SIG-M5 treated with dmso at 0.1 percent for 504 hours (cell line): ENCODE measurements at regions not wholly inside any gene's neighbourhood (a gene's known extent, or its start where the extent isn't known, plus 50 kb on each side); places are given as distances from the start of the nearest gene placed in this dataset.
A peak's percentile ranks its signal among the peaks of the same experiment; 100 is the strongest.
"Not testable (repeated sequence)": the region's sequence is repeated elsewhere in the genome, so short reads cannot be mapped to it uniquely, and the experiment has no call there.

Experiments
- DNase-seq: peaks from one replicate; lab custom pipeline; 2025; ENCODE audit not compliant: unreplicated experiment; lab: John Stamatoyannopoulos, UW

GRCh38 chr20:51131811-51132210, 108.9 kb upstream of the KCNG1 start:
- no peak for DNase-seq

- no peak for DNase-seq
These were observed 106.4 kb upstream of the KCNG1 start for GRCh38 chr20:51129147-51129776.

DNA sequence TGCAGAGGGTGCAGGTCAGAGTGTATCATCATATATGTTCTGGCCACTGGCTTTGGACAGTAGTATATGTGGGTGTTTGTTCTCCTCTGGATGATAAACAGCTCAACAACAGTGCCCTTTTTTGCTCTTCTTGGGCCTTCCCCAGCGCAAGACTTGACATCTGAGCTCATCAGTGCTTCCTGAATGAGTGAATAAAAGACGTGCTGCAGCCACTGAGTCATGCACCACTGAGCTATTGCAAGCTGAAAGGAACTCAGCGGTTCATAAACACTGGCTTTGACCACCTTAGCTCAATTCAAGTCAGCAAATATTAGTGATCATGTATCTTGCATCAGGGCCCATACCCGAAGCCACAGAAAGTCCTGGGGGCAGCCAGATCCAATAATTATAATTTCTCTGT, 105.3 kb upstream of the KCNG1 start:
- no peak for DNase-seq

GRCh38 chr20:51127713-51128112, 104.8 kb upstream of the KCNG1 start:
- DNase-seq: no peak

DNA sequence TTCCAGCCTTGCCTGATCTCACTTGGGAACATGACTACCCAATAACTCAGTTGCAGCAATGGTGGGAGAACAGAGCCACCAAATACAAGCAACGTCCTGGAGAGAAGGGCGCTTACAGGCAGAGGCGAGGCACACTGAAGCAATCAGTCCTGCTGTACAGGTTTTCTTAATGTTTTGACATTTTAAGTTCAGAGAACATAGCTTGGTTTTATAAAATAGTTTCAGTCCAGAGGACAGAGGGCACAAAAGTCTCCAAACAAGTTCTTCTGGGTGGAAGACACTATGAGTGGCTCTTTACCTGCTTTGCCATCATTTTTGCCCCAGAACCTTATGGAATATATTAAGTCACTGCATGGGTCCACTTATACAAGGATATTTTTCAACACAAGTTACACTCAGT, 103.4 kb upstream of the KCNG1 start:
- peak; percentile 43 for DNase-seq

GRCh38 chr20:51125780-51126179, 102.9 kb upstream of the KCNG1 start:
- no peak for DNase-seq

DNA sequence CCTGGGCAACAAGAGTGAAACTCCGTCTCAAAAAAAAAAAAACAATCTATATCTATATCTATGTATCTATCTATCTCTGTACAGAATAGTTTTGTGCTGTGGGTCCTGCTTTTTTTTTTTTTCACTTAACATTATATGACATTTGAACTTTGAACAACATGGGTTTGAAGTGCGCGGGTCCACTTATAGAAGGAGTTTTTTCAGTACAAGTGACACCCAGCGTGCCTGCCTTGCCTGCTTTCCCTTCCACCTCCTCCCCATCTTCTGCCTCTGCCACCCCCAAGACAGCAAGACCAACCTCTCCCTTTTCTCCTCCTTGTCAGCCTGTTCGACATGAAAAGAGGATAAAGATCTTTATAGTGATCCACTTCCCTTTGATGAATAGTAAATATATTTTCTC, 102.2 kb upstream of the KCNG1 start:
- no peak for DNase-seq

GRCh38 chr20:51123887-51124286, 101.0 kb upstream of the KCNG1 start:
- not testable (repeated sequence) for DNase-seq

DNA sequence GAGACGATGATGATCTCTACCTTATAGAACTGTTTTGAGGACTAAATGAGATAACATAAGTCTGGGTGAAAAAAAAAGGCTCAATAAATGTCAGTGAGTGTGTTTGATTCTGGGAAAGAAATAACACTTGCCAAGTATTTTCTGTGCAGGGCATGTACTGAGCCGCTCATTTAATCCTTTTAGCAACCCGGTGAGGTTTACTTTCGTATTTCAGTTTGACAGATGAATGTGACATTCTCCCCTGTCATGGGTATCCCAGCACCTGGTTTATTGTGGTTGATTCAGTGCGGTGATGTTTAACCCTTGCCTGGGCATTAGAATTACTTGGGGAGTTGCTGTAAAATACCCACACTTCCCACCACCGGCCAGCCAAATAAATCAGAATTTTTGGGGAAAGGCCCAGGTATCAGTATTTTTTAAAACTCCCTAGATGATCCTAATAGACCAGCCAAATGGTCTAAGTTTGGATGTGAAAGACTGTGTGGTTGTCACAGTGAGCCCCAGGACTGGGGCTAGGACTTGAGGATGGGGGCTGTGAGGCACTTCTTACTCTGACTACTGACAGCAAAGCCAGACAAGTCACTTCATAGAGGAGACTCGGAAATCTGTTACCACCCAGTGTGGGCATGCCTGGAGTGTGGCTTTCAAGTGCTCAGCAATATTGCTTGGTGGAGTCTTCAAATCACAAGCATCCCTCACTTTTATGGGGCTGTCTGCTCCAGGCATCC, 100.2 kb upstream of the KCNG1 start:
- no peak for DNase-seq

- peak; percentile 33 for DNase-seq
These were observed 99.0 kb upstream of the KCNG1 start for GRCh38 chr20:51121901-51122412.

DNA sequence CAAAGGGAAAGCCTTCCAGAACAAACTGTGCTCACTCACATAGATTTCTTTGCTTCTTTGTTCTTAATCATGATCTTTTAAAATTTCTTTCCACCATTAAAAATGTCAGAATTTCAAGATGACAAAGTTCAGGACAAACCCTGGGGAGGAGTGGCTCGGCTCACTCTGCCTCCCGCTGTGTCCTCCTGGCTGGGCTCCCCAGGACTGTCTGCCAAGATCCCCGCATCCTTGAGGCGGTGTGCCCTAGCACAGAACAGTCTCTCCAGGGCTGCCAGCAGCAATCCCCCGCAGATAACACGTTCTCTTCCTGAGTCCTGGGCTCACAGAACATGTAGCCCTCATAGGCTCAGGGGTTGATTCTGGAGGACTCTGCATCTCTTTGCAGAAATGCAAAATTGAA, 98.4 kb upstream of the KCNG1 start:
- no peak for DNase-seq

DNA sequence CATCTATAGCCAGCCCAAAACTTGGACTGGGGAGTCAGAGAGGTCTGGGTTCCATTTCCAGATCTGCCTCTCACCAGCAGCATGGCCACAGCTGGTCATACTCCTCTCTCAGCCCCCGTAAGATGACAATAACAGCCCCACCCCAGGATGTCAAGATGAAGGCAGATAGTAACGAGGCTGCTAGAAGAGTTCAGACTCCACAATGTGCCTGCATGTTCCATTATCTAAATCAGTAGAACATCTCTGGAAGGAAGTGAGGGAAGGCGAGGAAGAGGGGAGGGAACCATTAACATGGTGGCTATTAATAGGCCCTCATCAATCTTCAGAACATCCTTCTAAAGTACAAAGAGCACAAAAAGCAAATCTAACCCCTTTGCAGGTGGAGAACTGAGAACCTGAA, 98.0 kb upstream of the KCNG1 start:
- no peak for DNase-seq

- DNase-seq: no peak
These were observed 97.5 kb upstream of the KCNG1 start for GRCh38 chr20:51120438-51120837.

GRCh38 chr20:51119914-51120313, 97.0 kb upstream of the KCNG1 start:
- no peak for DNase-seq

DNA sequence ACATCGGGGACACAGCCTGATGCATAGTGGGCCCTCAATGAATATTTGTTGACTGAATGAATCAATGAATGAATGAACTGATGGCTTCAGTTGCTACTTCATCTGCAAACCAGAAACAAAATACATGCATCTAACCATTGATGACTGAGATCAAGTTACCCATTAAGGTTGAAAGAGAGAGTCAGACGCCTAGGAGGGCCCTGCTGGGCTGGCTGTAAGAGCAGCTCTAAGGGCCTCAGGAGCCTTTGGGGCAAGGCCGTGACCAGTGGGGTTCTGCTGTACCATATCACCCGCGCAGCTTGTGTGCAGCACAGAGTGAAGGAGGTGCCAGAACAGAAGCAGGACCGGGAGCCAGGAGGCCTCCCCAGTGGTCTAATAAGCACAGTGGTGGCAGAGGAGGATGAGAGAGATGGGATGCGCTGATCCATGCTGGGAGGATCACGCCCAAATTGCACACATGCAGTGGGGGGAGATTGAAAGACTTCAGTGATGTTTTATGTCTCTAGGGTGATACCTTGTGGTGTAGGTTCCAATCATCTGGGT, 96.1 kb upstream of the KCNG1 start:
- no peak for DNase-seq

DNA sequence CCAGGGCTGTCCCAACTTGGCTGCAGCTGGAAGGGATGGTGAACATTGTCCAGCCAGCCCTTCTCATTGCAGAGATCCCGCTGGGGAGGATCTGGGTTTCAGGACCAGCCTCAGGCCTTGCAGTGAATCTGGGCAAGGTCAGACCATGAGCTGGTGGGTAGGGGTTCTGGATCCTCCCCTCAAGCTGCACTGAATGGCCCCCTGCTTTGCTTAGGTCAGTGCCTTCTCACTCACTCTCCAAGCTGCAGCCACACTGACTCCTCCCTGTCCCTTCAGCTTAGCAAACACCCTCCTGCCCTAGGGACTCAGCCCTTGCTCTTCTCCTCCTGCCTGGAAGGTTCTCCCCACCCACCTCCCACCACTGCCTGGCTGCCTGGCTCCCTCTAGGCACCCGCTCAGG, 95.3 kb upstream of the KCNG1 start:
- DNase-seq: no peak

- peak; percentile 16 for DNase-seq
These were observed 94.1 kb upstream of the KCNG1 start for GRCh38 chr20:51116765-51117686.

DNA sequence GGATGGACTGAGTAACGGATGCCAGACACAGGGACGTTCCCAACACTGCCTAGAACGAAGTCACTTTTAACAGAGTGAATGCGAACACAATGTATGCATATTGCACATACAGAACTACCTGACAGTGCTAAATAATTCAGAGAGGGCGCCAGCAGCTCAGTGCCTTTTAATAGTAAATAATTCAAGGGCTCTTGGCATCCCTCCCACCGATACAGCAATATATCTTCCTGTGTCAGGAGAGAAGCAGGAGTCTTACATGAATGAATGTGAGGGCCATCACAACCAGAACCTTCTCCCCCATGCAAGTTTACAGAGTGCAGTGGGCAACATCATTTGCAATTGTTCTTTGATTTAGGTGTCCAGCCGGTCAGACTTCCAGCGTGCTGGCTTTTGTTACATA, 88.4 kb upstream of the KCNG1 start:
- DNase-seq: no peak

GRCh38 chr20:51108638-51109363, 85.9 kb upstream of the KCNG1 start:
- DNase-seq: no peak

GRCh38 chr20:51106011-51106410, 83.1 kb upstream of the KCNG1 start:
- no peak for DNase-seq
